SK-N-DZ (cell line): ENCODE measurements at regions not wholly inside any gene's neighbourhood (a gene's known extent, or its start where the extent isn't known, plus 50 kb on each side); places are given as distances from the start of the nearest gene placed in this dataset.

Experiments used
- DNase-seq: peaks from one replicate; pipeline ENCODE4 v3.0.0-alpha.2; 2015; ENCODE audit warnings: low spot score

DNA sequence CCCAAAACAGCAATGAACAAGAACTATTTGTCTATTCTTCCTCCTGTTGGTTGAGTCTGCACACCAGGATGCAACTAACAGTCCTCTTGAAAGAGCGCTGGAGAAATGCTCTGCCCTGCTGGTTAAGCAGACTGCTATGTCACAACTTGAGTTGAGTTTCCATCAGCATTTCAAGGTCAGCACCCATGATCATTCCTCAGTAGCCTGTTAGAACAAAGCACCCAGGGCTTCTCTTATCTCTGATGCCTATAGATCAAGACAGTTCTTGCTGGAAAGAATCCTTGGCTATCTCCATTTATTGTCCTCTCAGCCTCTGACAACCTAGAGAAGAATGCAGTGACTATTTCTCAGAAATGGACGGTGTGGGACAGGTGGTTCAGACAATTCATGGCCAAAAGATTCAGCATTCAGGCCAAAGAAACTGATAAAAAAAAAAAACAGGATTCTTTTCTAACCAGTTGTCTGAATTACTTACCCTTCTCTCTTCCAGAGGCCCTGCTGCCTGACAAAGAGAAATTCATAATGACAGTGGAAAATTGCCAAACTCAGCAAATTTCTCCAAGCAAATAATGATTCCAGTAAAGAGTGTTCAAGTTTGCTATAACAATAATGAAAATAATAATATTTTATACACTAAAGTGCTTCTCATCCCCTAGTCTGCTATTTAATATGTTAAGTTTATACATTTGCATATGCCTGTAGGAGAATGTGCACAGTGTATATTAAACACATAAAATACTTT is 306.7 kb downstream of the EMP1 start:
- DNase-seq = no peak

DNA sequence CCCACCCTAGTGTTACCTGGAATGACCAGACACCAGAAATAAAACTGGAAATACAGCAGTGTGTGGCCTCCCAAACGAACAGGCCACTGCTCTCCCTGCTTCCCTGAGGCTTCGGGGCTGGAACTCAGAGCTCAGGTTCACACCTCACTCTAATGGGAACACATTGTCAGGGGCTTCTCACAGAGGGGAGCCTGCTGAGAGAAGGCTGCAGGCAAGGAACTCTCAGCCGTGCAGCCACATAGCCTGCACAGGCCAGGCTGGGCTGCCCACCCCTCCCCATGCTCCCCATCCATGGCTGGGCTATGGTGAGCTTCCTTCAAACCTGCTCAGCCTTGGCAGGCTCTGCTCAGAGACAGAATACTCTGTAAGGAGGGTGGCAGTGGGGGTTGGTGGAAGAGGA is 302.5 kb downstream of the EMP1 start:
- no peak for DNase-seq

DNA sequence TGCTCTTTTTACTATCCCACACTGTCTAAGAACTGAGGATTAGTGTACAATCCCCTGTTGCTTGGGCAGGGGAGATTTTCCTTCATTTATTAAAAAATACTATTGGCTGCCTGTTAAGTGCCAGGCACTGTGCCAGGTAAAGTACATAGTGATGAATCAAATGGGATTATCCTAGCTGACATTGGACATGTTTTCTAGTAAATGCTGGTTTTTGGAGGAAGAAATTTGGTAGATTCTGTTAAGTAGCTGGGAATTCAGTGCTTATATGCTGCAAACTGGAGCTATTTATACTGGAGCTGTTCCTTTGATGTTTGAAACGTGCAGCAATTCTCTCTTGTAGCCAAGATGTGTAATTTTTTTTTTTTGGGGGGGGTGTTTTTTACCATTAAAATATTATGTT is 299.6 kb downstream of the EMP1 start:
- no peak for DNase-seq

DNA sequence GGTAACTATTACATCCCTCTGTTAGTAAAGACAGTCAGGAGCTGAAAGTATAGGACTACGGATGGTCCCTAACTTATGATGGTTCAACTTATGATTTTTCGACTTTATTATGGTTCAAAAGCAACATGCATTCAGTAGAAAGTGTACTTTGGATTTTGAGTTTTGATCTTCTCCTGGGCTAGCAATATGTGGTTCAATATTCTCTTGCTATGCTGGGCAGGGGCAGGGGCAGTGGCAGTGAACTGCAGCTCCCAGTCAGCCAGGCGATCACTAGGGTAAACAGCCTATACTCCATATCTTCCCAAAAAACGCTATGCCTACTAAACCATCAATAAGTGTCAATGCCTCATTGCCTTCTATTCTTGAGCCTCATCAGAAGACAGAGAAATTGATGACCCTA is 292.7 kb downstream of the EMP1 start:
- DNase-seq = no peak

DNA sequence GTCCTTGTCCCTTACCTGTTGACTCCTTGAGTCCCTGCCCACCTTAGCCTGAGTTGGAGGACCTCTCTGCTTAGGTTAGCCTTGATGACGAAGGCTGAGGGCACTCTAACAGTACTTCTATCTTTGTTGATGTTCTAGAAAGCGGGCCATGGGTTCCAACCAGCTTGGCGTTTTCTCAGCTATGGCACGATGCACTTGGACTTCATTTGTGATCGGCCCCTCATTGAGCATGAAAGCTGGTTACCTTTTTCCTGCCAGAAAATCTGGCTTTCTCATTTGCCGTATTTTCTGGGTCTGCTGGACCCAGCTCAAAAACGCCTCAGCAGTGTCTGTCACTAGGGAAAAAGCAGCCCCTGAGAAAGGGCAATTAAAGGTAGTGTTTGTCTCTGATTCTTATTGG is 290.8 kb downstream of the EMP1 start:
- no peak for DNase-seq

DNA sequence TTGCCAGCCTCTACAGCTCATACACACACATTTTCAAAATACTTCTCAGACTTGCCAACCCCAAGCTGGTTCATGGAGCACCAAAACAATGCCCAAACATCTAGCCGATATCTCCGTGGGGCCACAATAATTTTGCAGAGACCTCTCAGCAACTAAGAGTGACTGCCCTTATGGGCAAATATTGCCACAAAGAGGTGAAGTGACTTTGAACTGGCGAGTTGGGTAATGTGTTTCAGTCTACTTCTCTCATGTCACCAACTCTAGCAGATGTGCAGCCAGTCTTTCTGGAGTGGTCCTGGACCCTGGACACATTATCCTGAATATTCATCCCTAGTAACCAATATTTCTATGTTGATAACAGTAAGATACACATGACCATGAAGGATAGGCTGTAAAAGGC is 290.3 kb downstream of the EMP1 start:
- no peak for DNase-seq

DNA sequence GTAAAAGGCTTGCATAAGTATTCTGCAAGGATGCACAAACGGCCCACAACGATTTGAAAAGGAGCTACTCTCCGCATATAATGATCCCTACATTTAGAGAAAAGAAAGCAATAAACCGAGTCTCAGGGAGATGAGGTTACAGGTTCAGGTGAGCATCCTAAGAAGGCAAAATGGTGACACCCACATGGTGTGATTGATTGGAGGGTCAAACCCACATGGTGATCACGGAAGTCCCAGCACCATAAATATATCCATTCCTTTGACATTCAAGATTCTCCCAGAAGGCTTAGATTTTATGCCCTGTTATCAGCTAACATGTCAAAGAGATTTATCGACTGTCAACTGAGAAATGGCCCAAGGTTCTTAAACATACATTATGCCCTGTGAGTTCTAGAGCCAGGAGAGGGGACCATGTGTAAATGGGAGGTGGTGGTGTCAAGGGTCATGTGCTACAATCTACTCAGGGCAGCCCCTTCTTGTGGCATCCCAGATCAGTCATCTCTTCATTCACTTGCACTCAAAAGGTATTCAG is 282.2 kb downstream of the EMP1 start:
- no peak for DNase-seq

DNA sequence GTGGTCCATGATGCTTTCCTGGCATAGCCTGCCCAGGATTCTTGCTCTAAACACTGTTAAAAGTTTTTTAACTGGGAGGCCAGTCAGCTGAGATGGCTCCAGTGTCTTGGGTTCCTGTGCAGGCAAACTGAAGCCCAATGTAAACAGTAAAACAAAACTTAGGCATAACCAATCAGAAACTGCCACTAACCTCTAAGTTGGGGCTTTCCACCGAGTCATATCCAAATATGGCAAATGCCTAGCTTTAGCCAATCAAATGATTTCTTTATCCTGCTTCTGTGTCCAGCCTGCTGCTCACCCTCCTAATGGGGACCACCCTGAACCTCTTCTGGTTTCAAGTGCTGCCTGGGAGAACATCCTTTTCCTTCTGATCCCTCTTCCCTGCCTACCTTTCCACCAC is 277.9 kb downstream of the EMP1 start:
- DNase-seq = no peak

DNA sequence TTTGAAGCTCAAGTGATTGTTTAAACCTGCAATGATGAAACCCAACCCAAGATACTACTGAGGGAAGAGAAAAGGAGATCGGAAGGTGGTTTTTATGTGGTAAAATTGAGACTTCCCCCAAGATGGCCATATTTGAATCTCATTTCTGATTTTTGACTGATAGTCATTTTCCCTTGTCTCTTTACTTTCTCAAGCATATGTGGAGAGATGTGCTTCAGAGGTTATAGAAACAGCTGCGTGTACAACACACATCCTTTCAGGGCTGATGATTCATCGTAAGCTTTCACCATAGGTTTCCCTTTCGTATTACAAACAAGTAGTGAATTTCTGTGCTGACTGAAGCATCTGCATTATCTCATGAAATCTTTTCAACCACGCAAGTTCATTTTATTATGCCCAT is 276.2 kb downstream of the EMP1 start:
- no peak for DNase-seq

DNA sequence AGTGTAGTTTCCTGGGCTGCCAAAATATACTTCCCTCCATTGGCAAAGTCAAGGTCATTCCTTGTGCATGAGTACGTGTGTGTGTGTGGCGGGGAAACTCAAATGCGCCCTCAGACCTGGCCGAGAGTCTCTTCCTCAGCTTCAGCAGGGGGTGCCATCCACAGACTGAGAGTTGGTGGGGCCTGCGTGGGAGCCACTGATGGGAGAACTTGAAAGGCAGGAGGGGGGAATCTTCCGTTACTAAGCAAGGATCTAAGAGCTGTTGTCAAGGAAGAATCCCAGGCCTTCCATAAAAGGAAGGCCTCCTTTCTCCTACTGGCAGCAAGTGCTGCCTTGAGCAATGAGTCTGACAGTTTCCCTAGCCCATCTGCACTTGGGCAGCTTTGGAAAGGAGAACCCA is 274.9 kb downstream of the EMP1 start:
- no peak for DNase-seq

DNA sequence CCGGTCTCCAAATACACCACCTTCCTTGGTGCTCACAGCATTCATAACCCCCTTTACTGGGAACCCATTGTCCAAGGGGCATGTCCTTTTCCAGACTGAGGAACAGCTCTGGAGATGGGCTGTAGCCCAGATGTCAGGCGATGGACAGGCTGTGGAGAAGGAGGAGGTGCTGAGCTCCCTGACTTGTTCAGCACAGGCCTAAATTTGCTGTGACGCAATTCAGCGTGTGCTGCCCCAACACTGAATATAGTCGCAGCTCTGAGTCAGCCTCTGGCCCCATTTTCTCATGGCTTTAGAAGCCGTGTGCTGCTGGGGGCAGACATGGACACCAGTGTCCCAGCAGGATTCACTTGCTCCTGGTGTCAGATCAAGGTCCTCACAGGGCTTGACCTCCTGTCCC is 269.1 kb downstream of the EMP1 start:
- DNase-seq = no peak

DNA sequence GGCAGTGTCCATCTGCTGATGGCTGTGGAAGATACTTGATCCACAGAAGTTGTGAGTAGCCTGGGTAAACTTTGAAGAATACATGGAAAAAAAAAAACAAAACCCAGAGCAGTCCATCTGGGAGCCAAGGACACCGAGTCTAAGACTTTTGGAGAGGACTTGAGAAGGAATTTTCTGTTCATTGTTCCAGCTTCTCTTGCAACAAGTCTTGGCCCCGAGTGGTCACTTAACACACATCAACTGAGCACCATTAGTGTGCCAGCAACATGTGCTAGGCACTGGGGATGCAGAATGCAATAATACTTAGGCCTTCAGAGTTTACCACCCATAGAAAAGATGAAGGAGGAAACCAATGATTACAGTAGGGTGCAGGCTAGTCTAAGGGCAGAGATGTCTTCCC is 266.7 kb downstream of the EMP1 start:
- DNase-seq = no peak

DNA sequence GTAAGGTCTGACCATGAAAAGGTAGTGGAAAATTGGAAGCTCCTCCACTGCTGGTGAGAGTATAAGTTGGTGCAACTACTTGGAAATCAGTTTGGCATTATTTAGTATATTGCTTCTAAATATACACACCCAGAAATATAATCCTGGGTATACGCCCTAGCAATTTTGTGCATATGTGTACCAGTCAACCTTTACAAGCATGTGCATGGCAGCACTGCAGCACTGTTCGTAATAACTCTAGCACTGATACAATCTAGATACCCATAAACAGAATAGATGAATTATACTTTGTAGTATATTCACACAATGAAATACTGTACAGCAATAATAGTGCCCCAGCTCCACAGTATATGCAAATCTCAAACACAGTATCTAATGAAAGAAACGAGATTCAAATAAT is 265.9 kb downstream of the EMP1 start:
- DNase-seq = no peak

DNA sequence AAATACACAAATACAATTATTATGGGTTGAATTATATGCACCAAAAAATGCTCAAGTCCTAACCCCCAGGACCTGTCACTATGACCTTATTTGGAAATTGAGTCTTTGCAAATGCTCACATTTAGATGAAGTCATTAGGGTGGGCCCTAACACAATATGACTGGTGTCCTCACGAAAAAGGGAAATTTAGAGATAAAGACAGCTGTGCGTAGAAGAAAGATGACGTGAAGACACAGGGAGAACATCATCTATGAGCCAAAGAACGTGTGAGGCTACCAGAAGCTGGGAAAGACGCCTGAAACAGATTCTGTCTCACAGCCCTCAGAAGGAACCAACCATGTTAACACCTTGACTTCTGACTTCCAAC is 259.2 kb downstream of the EMP1 start:
- DNase-seq = no peak

DNA sequence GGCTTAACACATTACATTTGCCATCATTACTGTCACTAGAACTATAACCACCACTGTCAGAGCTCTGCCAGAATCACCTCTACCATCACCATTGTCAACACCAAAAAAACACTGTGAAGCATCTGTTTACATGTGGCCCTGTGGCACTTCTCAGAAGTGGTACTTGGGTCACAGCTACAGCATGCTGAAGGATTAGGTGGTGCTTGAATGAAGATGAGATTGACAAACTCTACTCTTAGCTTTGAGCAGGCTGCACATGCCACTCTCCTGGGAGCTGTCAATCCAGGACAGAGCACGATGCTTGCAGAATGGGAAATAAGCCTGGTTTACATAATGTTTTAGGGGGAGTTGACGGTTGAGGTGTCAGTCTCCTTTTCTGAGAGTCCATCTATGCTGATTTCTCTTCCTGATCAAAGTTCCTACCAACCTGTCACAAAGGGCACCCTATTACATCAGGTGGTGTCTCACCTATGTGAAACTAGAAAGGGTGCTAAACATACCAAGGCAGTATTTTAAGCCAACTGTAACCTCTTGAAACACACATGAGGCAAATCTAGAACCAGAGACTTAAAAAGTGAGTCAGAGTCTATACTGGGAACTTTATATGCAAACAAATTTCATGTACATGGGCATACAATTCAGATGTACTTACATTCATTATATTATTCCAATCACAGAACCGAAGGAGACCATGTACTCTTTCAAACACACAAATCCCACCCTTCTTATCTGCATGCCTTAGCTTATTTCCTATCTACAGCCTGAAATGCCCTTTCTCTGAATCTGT is 258.7 kb downstream of the EMP1 start:
- DNase-seq = no peak

DNA sequence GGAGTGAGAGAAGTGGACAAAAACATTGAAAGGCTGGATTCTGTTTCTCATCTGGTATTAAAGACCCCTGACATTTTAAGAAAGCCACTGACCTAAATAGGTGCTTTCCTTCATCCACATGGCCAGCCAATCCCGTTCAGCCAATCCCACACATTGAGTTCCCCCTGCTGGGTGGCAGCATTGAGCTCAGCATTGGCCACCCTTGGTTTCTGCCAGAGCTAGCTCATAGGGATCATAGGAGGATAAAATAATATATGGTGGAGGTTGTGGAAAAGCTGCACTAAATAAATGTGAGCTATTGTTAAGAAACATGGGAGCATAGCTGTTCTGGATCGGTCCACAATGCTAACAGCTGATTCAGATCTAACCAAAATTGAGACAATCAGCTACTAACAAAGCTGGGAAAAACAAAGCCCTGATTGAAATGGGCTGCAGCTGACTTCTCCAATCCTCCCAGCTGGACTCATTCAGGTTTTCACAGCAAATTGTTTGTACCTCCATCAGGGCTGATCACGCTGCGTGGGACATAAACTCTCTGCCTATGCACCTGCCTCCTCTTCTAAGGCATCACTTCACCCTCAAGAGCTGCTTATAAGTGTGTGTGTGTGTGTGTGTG is 256.5 kb downstream of the EMP1 start:
- no peak for DNase-seq

DNA sequence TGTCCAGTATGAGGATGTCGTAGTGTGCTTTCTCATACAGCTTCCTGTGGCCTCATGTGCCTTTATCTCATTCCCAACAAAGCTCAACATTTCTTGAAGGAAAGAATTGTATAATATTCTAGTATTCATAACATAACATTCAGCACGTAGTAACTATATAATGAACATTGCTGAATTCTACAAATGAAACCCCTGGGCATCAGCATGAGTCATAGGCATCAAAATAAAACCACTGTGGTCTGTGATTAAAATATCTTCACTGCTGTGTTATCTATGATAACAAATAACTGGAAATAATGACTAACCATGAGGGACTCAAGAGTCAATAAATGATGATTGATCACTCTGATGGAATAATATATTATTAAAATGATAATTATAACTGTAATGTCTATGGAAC is 255.2 kb downstream of the EMP1 start:
- DNase-seq = no peak

DNA sequence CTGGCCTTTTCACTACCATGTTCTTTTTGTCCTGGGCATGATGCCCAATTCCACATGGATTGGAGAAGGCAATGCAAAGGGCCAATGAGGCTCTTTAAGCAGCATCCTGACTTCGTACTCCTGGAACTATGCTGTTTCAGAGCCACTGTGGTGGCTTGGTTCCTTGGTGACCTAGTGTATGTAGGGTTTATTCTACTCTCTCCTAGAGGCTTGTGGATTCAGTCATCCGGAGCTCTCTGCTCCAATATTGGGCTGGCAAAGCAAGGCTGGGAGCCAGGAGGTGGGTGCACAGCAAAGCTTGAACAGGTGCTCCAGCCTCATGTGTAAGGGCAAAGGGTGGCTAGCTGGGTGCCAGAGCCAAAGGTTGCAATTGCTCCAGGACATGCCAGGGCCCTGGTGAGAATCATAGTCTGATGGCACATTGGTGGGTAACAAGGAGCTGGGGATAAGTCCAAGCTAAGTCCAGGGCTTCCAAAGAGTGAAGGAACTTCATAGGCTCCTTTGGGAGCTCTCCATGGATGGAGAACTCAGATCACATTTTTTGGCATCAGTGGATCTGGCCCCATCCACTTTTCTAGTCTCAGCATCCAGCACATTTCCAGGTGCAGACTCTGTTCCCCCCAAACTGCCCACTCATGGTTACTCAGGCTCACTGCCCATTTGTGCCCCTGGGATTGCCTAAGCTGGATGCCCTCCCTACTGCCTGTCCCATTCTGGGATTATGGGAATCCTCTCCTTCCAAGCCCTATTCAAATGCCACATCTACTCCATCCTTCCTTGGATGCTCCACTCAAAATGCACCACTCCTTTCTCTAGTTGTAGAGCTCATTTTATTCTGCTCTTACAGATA is 253.9 kb downstream of the EMP1 start:
- no peak for DNase-seq

DNA sequence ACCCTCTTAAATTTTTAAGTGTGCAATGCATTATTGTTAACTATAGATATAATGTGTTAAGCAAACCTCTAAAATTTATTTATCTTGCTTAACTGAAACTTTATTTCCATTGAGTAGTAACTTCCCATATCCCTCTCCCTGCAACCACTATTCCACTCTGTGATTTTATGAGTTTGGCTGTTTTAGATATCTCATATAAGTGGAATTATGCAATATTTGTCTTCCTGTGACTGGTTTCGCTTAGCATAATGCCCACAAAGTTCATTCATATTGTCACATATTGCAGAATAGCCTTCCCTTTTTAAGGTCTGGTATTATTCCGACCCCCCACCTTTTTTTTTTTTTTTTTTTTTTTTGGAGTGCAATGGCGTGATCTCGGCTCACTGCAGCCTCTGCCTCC is 247.6 kb downstream of the EMP1 start:
- DNase-seq = no peak

DNA sequence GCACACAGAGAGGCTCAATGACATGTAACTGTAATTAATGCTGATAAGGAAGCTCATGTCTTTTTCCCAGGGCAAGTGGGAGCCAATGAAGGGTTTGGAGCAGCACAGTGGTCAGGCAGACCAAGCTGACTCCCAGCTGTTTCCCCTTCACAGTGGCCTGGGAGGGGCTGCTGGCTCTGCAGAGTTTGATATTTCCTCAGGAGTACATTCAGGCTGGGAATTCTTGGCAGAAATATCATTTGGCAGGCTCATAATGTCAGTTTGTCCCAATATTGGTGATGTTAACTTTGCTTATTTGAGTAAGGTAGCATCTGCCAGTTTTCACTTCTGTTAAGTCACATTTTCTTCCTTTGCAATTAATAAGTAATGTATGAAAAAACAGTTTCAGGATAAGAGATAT is 247.0 kb downstream of the EMP1 start:
- DNase-seq = no peak

DNA sequence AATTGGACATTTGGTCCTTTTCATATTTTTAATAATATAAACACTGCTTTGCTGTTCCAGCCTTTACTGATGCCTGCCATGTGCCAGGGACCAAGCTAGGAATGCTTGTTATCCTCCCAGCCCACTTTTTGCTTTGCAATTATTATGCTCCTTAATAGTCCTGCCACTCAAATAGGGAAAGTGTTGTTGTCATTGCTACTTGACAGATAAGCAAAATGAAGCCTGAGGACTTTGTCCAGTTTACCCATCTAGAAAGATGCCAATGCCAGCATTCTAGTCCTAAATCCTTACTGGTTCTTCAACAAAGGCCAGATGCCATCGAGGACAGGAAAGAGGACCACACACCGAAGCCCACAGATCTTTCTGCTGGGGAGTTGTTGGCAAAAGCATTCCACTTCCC is 246.5 kb downstream of the EMP1 start:
- DNase-seq = no peak

DNA sequence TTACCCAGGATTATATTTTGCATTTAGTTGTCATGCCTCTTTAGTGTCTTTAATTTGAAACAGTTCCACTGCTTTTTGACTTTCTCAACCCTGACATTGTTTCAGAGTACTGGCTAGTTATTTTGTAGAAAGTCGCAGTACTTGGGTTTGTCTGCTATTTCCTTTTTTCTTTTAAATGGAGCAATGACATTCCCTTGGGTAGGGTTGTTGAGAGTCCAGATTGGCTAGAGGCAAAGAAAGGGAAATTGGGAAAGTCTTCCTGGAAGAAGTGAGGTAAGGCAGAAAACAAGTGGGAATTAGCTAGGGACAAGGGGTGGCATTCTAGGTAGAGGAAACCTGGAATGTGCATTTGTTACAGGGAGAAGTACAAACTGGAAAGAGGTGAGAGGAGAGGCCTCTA is 245.9 kb downstream of the EMP1 start:
- no peak for DNase-seq
